Liver (tissue), 8 donors: ENCODE measurements at regions not wholly inside any gene's neighbourhood (a gene's known extent, or its start where the extent isn't known, plus 50 kb on each side); places are given as distances from the start of the nearest gene placed in this dataset.

ENCODE experiments used
- DNase-seq: peaks from one replicate; pipeline ENCODE4 v3.0.0-alpha.2; 2017; ENCODE audit warnings: low spot score
- H3K27ac ChIP-seq, 2 donors: one replicate each; pipeline ENCODE4 v1.7.0; 2013; ENCODE audit warnings: inconsistent platforms in 2 of 2, low read length in 2 of 2, control low read depth in 1 of 2, low read depth in 1 of 2, mild to moderate bottlenecking in 1 of 2
- H3K27me3 ChIP-seq, 4 donors: one replicate each; pipeline versions ENCODE4 v1.6.1 to v1.7.0; 2013; ENCODE audit warnings: low read length in 3 of 4, inconsistent platforms in 1 of 4, mild to moderate bottlenecking in 1 of 4, moderate library complexity in 1 of 4; ENCODE audit not compliant: control insufficient read depth in 4 of 4, insufficient read depth in 4 of 4
- H3K36me3 ChIP-seq, 4 donors: one replicate each; pipeline versions ENCODE4 v1.6.1 to v1.7.0; 2013; ENCODE audit warnings: low read length in 3 of 4, mild to moderate bottlenecking in 3 of 4, low read depth in 1 of 4, moderate library complexity in 1 of 4; ENCODE audit not compliant: control insufficient read depth in 4 of 4, insufficient read depth in 3 of 4
- H3K4me1 ChIP-seq, 4 donors: one replicate each; pipeline versions ENCODE4 v1.6.1 to v1.7.0; 2013; ENCODE audit warnings: low read length in 3 of 4, mild to moderate bottlenecking in 3 of 4, moderate library complexity in 1 of 4; ENCODE audit not compliant: control insufficient read depth in 4 of 4, insufficient read depth in 4 of 4
- H3K4me3 ChIP-seq, 3 donors: one replicate each; pipeline versions ENCODE4 v1.6.1 to v1.7.0; 2013; ENCODE audit warnings: low read length in 3 of 3, control low read depth in 1 of 3, low read depth in 1 of 3, mild to moderate bottlenecking in 1 of 3
- H3K9ac ChIP-seq, 2 donors: one replicate each; pipeline ENCODE4 v1.7.0; 2013; ENCODE audit warnings: low read length in 2 of 2, mild to moderate bottlenecking in 2 of 2, moderate library complexity in 2 of 2, control low read depth in 1 of 2, low read depth in 1 of 2
- H3K9me3 ChIP-seq, 4 donors: one replicate each; pipeline versions ENCODE4 v1.6.1 to v1.7.0; 2013; ENCODE audit warnings: low read length in 3 of 4; ENCODE audit not compliant: control insufficient read depth in 4 of 4
- EGR1 ChIP-seq, 2 donors: IDR thresholded peaks; 2 replicates each; pipeline ENCODE4 v1.6.1; 2016 to 2018; ENCODE audit warnings: antibody characterized with exemption in 2 of 2, low read depth in 2 of 2
- FOXA1 ChIP-seq: IDR thresholded peaks from 2 replicates; pipeline ENCODE4 v1.6.1; 2016; ENCODE audit warnings: antibody characterized with exemption
- FOXA2 ChIP-seq: IDR thresholded peaks from 2 replicates; pipeline ENCODE4 v1.6.1; 2016; ENCODE audit warnings: antibody characterized with exemption
- GABPA ChIP-seq, 2 donors: IDR thresholded peaks in 1 of 2; conservative IDR thresholded peaks in 1 of 2; 2 replicates each; pipeline ENCODE4 v1.6.1; 2016; ENCODE audit warnings: antibody characterized with exemption in 2 of 2, mild to moderate bottlenecking in 1 of 2, moderate library complexity in 1 of 2
- HNF4A ChIP-seq, 2 donors: conservative IDR thresholded peaks; 2 replicates each; pipeline ENCODE4 v1.6.1; 2016; ENCODE audit warnings: antibody characterized with exemption in 2 of 2, mild to moderate bottlenecking in 2 of 2
- HNF4G ChIP-seq: IDR thresholded peaks from 2 replicates; pipeline ENCODE4 v1.6.1; 2016; ENCODE audit warnings: antibody characterized with exemption
- JUND ChIP-seq, 2 donors: IDR thresholded peaks; 2 replicates each; pipeline ENCODE4 v1.6.1; 2016; ENCODE audit warnings: antibody characterized with exemption in 2 of 2
- NR2F2 ChIP-seq: IDR thresholded peaks from 2 replicates; pipeline ENCODE4 v1.6.1; 2016; ENCODE audit warnings: antibody characterized with exemption
- RAD21 ChIP-seq, 2 donors: IDR thresholded peaks; 2 replicates each; pipeline ENCODE4 v1.6.1; 2016; ENCODE audit warnings: antibody characterized with exemption in 2 of 2, mild to moderate bottlenecking in 2 of 2
- RXRA ChIP-seq, 2 donors: IDR thresholded peaks; 2 replicates each; pipeline ENCODE4 v1.6.1; 2017 to 2018; ENCODE audit warnings: antibody characterized with exemption in 2 of 2, mild to moderate bottlenecking in 1 of 2
- SP1 ChIP-seq: IDR thresholded peaks from 2 replicates; pipeline ENCODE4 v1.6.1; 2018; ENCODE audit warnings: antibody characterized with exemption, mild to moderate bottlenecking
- TAF1 ChIP-seq: conservative IDR thresholded peaks from 2 replicates; pipeline ENCODE4 v1.6.1; 2016; ENCODE audit warnings: antibody characterized with exemption, mild to moderate bottlenecking
- YY1 ChIP-seq: IDR thresholded peaks from 2 replicates; pipeline ENCODE4 v1.6.1; 2016; ENCODE audit warnings: antibody characterized with exemption, mild to moderate bottlenecking
- WGBS: extraction: QIAGEN DNeasy Blood & Tissue Kit; methylation state at CpG from one replicate; pipeline ENCODE4 v1.1.7; 2013; 5-methylcytosine and 5-hydroxymethylcytosine counted together
- TF ChIP-seq, protein P1 (sequence below): IDR thresholded peaks from 2 replicates; pipeline ENCODE4 v1.6.1; 2016; ENCODE audit warnings: antibody characterized with exemption
- TF ChIP-seq, protein P2 (sequence below): IDR thresholded peaks from 2 replicates; pipeline ENCODE4 v1.6.1; 2016; ENCODE audit warnings: antibody characterized with exemption, mild to moderate bottlenecking
- TF ChIP-seq, protein P3 (sequence below): fragments of 150-350 bp; IDR thresholded peaks from 2 replicates; pipeline ENCODE4 v1.5.1; 2017; ENCODE audit warnings: improper control_type of control experiment, low read depth, low read length; ENCODE audit not compliant: missing input control
- TF ChIP-seq, protein P4 (sequence below): IDR thresholded peaks from 2 replicates; pipeline ENCODE4 v1.6.1; 2016; ENCODE audit warnings: antibody characterized with exemption
- TF ChIP-seq, protein P5 (sequence below): IDR thresholded peaks from 2 replicates; pipeline ENCODE4 v1.6.1; 2016; ENCODE audit warnings: antibody characterized with exemption
- donor health status: healthy.
- donor health status: healthy.
- donor health status: healthy.
- donor health status: healthy.
- donor health status: healthy.

DNA sequence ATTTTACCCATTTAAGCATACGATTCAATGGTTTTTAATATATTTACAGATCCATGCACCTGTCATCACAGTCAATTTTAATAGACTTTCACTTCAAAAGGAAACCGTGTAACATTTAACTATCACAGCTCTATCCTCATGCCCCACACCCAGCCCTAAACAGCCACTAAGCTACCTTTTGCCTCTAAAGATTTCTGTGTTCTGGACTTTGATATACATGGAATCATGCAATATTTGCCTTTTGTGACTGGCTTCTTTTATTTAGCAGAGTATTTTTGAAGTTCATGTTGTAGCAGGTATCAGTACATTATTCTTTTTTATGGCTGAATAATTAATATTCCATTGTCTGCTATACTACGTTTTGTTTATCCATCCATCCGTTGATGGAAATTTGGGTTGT, 50.3 kb upstream of the STX16 start:
- no peaks in the 10 kb centered on the region for H3K36me3 ChIP-seq
- WGBS = 50% methylated on average over 4 of the region's 4 CpGs
- TF ChIP-seq HNF4G (peak; percentile 75), EGR1 (IDR thresholded peaks at IDR 0.05; ENCODE audit: low read depth in 2 of 2) (no peak), HNF4A (conservative IDR thresholded peaks at IDR 0.05) (peak; percentile 92 to 93), GABPA (IDR thresholded peaks at IDR 0.05 in 1 of 2, conservative IDR thresholded peaks at IDR 0.05 in 1 of 2) (no peak), RXRA (IDR thresholded peaks at IDR 0.05) (peak; percentile 52 to 76), YY1 (peak; percentile 61), TAF1 (no peak), JUND (IDR thresholded peaks at IDR 0.05) (peak; percentile 35 to 60), FOXA2 (peak; percentile 40), SP1 (peak; percentile 95), RAD21 (IDR thresholded peaks at IDR 0.05) (peak; percentile 39 to 45), FOXA1 (no peak), NR2F2 (no peak)
- TF ChIP-seq, protein P1, sequence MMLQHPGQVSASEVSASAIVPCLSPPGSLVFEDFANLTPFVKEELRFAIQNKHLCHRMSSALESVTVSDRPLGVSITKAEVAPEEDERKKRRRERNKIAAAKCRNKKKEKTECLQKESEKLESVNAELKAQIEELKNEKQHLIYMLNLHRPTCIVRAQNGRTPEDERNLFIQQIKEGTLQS = no peak
- TF ChIP-seq, protein P2, sequence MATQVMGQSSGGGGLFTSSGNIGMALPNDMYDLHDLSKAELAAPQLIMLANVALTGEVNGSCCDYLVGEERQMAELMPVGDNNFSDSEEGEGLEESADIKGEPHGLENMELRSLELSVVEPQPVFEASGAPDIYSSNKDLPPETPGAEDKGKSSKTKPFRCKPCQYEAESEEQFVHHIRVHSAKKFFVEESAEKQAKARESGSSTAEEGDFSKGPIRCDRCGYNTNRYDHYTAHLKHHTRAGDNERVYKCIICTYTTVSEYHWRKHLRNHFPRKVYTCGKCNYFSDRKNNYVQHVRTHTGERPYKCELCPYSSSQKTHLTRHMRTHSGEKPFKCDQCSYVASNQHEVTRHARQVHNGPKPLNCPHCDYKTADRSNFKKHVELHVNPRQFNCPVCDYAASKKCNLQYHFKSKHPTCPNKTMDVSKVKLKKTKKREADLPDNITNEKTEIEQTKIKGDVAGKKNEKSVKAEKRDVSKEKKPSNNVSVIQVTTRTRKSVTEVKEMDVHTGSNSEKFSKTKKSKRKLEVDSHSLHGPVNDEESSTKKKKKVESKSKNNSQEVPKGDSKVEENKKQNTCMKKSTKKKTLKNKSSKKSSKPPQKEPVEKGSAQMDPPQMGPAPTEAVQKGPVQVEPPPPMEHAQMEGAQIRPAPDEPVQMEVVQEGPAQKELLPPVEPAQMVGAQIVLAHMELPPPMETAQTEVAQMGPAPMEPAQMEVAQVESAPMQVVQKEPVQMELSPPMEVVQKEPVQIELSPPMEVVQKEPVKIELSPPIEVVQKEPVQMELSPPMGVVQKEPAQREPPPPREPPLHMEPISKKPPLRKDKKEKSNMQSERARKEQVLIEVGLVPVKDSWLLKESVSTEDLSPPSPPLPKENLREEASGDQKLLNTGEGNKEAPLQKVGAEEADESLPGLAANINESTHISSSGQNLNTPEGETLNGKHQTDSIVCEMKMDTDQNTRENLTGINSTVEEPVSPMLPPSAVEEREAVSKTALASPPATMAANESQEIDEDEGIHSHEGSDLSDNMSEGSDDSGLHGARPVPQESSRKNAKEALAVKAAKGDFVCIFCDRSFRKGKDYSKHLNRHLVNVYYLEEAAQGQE = peak; percentile 62
- TF ChIP-seq, protein P3, sequence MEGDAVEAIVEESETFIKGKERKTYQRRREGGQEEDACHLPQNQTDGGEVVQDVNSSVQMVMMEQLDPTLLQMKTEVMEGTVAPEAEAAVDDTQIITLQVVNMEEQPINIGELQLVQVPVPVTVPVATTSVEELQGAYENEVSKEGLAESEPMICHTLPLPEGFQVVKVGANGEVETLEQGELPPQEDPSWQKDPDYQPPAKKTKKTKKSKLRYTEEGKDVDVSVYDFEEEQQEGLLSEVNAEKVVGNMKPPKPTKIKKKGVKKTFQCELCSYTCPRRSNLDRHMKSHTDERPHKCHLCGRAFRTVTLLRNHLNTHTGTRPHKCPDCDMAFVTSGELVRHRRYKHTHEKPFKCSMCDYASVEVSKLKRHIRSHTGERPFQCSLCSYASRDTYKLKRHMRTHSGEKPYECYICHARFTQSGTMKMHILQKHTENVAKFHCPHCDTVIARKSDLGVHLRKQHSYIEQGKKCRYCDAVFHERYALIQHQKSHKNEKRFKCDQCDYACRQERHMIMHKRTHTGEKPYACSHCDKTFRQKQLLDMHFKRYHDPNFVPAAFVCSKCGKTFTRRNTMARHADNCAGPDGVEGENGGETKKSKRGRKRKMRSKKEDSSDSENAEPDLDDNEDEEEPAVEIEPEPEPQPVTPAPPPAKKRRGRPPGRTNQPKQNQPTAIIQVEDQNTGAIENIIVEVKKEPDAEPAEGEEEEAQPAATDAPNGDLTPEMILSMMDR = no peak
- TF ChIP-seq, protein P4, sequence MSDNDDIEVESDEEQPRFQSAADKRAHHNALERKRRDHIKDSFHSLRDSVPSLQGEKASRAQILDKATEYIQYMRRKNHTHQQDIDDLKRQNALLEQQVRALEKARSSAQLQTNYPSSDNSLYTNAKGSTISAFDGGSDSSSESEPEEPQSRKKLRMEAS = peak; percentile 35
- TF ChIP-seq, protein P5, sequence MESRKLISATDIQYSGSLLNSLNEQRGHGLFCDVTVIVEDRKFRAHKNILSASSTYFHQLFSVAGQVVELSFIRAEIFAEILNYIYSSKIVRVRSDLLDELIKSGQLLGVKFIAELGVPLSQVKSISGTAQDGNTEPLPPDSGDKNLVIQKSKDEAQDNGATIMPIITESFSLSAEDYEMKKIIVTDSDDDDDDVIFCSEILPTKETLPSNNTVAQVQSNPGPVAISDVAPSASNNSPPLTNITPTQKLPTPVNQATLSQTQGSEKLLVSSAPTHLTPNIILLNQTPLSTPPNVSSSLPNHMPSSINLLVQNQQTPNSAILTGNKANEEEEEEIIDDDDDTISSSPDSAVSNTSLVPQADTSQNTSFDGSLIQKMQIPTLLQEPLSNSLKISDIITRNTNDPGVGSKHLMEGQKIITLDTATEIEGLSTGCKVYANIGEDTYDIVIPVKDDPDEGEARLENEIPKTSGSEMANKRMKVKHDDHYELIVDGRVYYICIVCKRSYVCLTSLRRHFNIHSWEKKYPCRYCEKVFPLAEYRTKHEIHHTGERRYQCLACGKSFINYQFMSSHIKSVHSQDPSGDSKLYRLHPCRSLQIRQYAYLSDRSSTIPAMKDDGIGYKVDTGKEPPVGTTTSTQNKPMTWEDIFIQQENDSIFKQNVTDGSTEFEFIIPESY = no peak
- peaks cover 0 to 3% (median under 1%) of the 10 kb centered on the region in 4 donors for H3K9me3 ChIP-seq
- H3K9ac ChIP-seq = no peak overlapping the region
- H3K27me3 ChIP-seq = no peaks in the 10 kb centered on the region
- DNase-seq = no peak
- H3K4me1 ChIP-seq = peaks cover 0 to 9% (median 5%) of the 10 kb centered on the region in 4 donors
- no peak overlapping the region for H3K27ac ChIP-seq
- no peak overlapping the region for H3K4me3 ChIP-seq
